DMS114 treated with DMSO at 0.1 percent for 48 hours (cell line): ENCODE measurements at regions not wholly inside any gene's neighbourhood (a gene's known extent, or its start where the extent isn't known, plus 50 kb on each side); places are given as distances from the start of the nearest gene placed in this dataset.

ENCODE experiments used
- DNase-seq: peaks from one replicate; lab custom pipeline; 2025; ENCODE audit not compliant: unreplicated experiment; lab: John Stamatoyannopoulos, UW

- no peak for DNase-seq
Measured at GRCh38 chr4:4694827-4695226, 153.0 kb upstream of the STX18 start.

GRCh38 chr4:4694296-4694772, 152.5 kb upstream of the STX18 start:
- no peak for DNase-seq

GRCh38 chr4:4693755-4694295, 152.0 kb upstream of the STX18 start:
- no peak for DNase-seq

GRCh38 chr4:4693258-4693657, 151.4 kb upstream of the STX18 start:
- no peak for DNase-seq

GRCh38 chr4:4690854-4691253, 149.0 kb upstream of the STX18 start:
- DNase-seq, result no peak

- DNase-seq, result no peak
Measured at GRCh38 chr4:4689694-4690440, 148.0 kb upstream of the STX18 start.

- no peak for DNase-seq
Measured at GRCh38 chr4:4687935-4688727, 146.3 kb upstream of the STX18 start.

GRCh38 chr4:4687100-4687499, 145.3 kb upstream of the STX18 start:
- no peak for DNase-seq

GRCh38 chr4:4685810-4686795, 144.3 kb upstream of the STX18 start:
- DNase-seq, result no peak

- DNase-seq, result no peak
Measured at GRCh38 chr4:4681653-4682052, 139.8 kb upstream of the STX18 start.

GRCh38 chr4:4680758-4681157, 138.9 kb upstream of the STX18 start:
- no peak for DNase-seq

GRCh38 chr4:4680243-4680642, 138.4 kb upstream of the STX18 start:
- DNase-seq, result no peak

- DNase-seq, result no peak
Measured at GRCh38 chr4:4677556-4678522, 136.0 kb upstream of the STX18 start.

- no peak for DNase-seq
Measured at GRCh38 chr4:4675641-4676040, 133.8 kb upstream of the STX18 start.

GRCh38 chr4:4675051-4675581, 133.3 kb upstream of the STX18 start:
- DNase-seq, result no peak

- peak; percentile 72 for DNase-seq
Measured at GRCh38 chr4:4673070-4673469, 131.2 kb upstream of the STX18 start.

- no peak for DNase-seq
Measured at GRCh38 chr4:4672402-4672801, 130.6 kb upstream of the STX18 start.

- DNase-seq, result no peak
Measured at GRCh38 chr4:4671774-4672349, 130.0 kb upstream of the STX18 start.

- no peak for DNase-seq
Measured at GRCh38 chr4:4670869-4671268, 129.0 kb upstream of the STX18 start.
